Endothelial cell of umbilical vein (primary cell): ENCODE measurements at regions not wholly inside any gene's neighbourhood (a gene's known extent, or its start where the extent isn't known, plus 50 kb on each side); places are given as distances from the start of the nearest gene placed in this dataset.

Experiments used
- BruUV-seq: library from RNA; stranded (reverse); fragments of 400-500 nt; replicated peaks from 2 replicates; lab custom pipeline; 2021; lab: Mats Ljungman, UMichigan
- CTCF ChIA-PET: fragments of 300-600, 350-600 bp; sonication (Branson Sonifier 250); formaldehyde crosslinking; loops from one replicate; lab custom pipeline; 2021; ENCODE audit warnings: antibody characterized with exemption, inconsistent platforms; lab: Charles Lee
- POLR2A ChIA-PET: fragments of 300-600, 350-600 bp; sonication (Branson Sonifier 250); formaldehyde crosslinking; loops from one replicate; lab custom pipeline; 2021; ENCODE audit warnings: antibody characterized with exemption, inconsistent platforms; lab: Charles Lee
- DNase-seq: peaks from one replicate; pipeline ENCODE4 v3.0.0-alpha.2; 2011; ENCODE audit warnings: low read depth, low spot score
- FAIRE-seq: peaks from 2 replicates; lab custom pipeline; 2011; peaks lifted over from hg19 to GRCh38; lab: Jason Lieb, UNC
- H2AFZ ChIP-seq: 2 replicates; pipeline ENCODE4 v1.6.0; 2012; ENCODE audit warnings: low read depth, low read length, control low read depth, inconsistent platforms
- H3K27ac ChIP-seq: 2 replicates; pipeline ENCODE4 v1.5.1; 2011; ENCODE audit warnings: low read depth, mild to moderate bottlenecking, control low read depth, low read length, moderate library complexity; ENCODE audit not compliant: insufficient read depth
- H3K27me3 ChIP-seq, 2 experiments: 2 replicates each; pipeline versions ENCODE4 v1.6.0 to v1.6.1; 2011; ENCODE audit warnings: low read length in 2 of 2, mixed read lengths in 1 of 2; ENCODE audit not compliant: control insufficient read depth in 2 of 2, insufficient read depth in 2 of 2
- H3K36me3 ChIP-seq, 2 experiments: 2 replicates in 1 of 2; 3 replicates in 1 of 2; pipeline ENCODE4 v1.5.1; 2011; ENCODE audit warnings: low read length in 2 of 2, mild to moderate bottlenecking in 1 of 2, moderate library complexity in 1 of 2; ENCODE audit not compliant: control insufficient read depth in 2 of 2, insufficient read depth in 2 of 2; ENCODE audit errors: extremely low read depth in 1 of 2
- H3K4me1 ChIP-seq: 3 replicates; pipeline ENCODE4 v1.5.1; 2011; ENCODE audit warnings: mild to moderate bottlenecking, low read length; ENCODE audit not compliant: control insufficient read depth, insufficient read depth; ENCODE audit errors: extremely low read depth
- H3K4me2 ChIP-seq: 2 replicates; pipeline ENCODE4 v1.6.1; 2011; ENCODE audit warnings: low read length, control low read depth, mixed read lengths; ENCODE audit not compliant: insufficient read depth
- H3K4me3 ChIP-seq, 3 experiments: fragments of 200-600 bp in 1 of 3; sonication (generic), shearing (Covaris generic) in 1 of 3; replicated peaks in 1 of 3; 2 replicates each; pipeline ENCODE4 v1.5.1; 2011 to 2016; ENCODE audit warnings: control low read depth in 3 of 3, low read length in 3 of 3, mild to moderate bottlenecking in 2 of 3, inconsistent platforms in 1 of 3, low read depth in 1 of 3, moderate library complexity in 1 of 3; ENCODE audit not compliant: insufficient read depth in 1 of 3
- H3K79me2 ChIP-seq: 2 replicates; pipeline ENCODE4 v1.6.0; 2012; ENCODE audit warnings: low read length, inconsistent platforms; ENCODE audit not compliant: control insufficient read depth, insufficient read depth
- H3K9ac ChIP-seq: replicated peaks from 2 replicates; pipeline ENCODE3; 2011; ENCODE audit warnings: low read length, control low read depth; ENCODE audit not compliant: insufficient read depth; ENCODE audit errors: extremely low read depth
- H3K9me1 ChIP-seq: replicated peaks from 3 replicates; pipeline ENCODE4 v1.6.0; 2011; ENCODE audit warnings: mild to moderate bottlenecking, low read length; ENCODE audit not compliant: control insufficient read depth, insufficient read depth; ENCODE audit errors: extremely low read depth
- H3K9me3 ChIP-seq: replicated peaks from 2 replicates; pipeline ENCODE4 v1.5.1; 2012; ENCODE audit warnings: low read length, inconsistent platforms; ENCODE audit not compliant: control insufficient read depth, insufficient read depth
- H4K20me1 ChIP-seq: replicated peaks from 2 replicates; pipeline ENCODE3; 2011; ENCODE audit warnings: mild to moderate bottlenecking, low read length; ENCODE audit not compliant: control insufficient read depth, insufficient read depth; ENCODE audit errors: extremely low read depth
- EZH2 ChIP-seq: IDR thresholded peaks from 2 replicates; pipeline ENCODE4 v1.6.1; 2012; ENCODE audit warnings: borderline replicate concordance, low read depth, mild to moderate bottlenecking, moderate library complexity, low read length, inconsistent platforms; ENCODE audit not compliant: severe bottlenecking
- FOS ChIP-seq: IDR thresholded peaks from 2 replicates; pipeline ENCODE4 v1.6.1; 2011; ENCODE audit warnings: mild to moderate bottlenecking, low read length, moderate library complexity, borderline replicate concordance; ENCODE audit not compliant: insufficient read depth
- GATA2 ChIP-seq: IDR thresholded peaks from 2 replicates; pipeline ENCODE4 v1.7.0; 2011; ENCODE audit warnings: low read depth, mild to moderate bottlenecking, moderate library complexity, mixed read lengths, low read length; ENCODE audit not compliant: insufficient read length, insufficient read depth
- JUN ChIP-seq: IDR thresholded peaks from 2 replicates; pipeline ENCODE4 v1.6.1; 2011; ENCODE audit warnings: borderline replicate concordance, low read depth; ENCODE audit not compliant: insufficient read length, insufficient read depth
- MYC ChIP-seq: IDR thresholded peaks from one replicate; pipeline ENCODE4 v1.6.1; 2011; ENCODE audit warnings: mild to moderate bottlenecking, low read depth, low read length
- POLR2A ChIP-seq: IDR thresholded peaks from 2 replicates; pipeline ENCODE4 v1.6.1; 2012; ENCODE audit warnings: low read depth, mild to moderate bottlenecking, control low read depth, low read length
- POLR2AphosphoS5 ChIP-seq: IDR thresholded peaks from 2 replicates; pipeline ENCODE4 v1.6.1; 2012; ENCODE audit warnings: low read depth, mild to moderate bottlenecking, control low read depth, low read length, moderate library complexity; ENCODE audit not compliant: insufficient read depth
- dilution Hi-C: fragments of 300-500 bp; cut with MboI; formaldehyde crosslinking; loops from one replicate; pipeline ENCODE4 v1.15.0; 2019; ENCODE audit warnings: low sequenced_read_pairs; ENCODE audit not compliant: extremely low pct_ligation_motif_present
- intact Hi-C: fragments of 100-400 bp; cut with micrococcal nuclease; formaldehyde crosslinking; loops from one replicate; pipeline ENCODE4 v1.10.0; 2022
- TF ChIP-seq, protein P1 (sequence below), 2 donors: IDR thresholded peaks; 1 replicate in 1 of 2; 2 replicates in 1 of 2; pipeline ENCODE4 v1.5.1; 2011; ENCODE audit warnings: low read length in 2 of 2, mild to moderate bottlenecking in 2 of 2, moderate library complexity in 2 of 2, control low read depth in 1 of 2, inconsistent platforms in 1 of 2, low read depth in 1 of 2; ENCODE audit not compliant: insufficient read depth in 1 of 2; ENCODE audit errors: extremely low read depth in 1 of 2

DNA sequence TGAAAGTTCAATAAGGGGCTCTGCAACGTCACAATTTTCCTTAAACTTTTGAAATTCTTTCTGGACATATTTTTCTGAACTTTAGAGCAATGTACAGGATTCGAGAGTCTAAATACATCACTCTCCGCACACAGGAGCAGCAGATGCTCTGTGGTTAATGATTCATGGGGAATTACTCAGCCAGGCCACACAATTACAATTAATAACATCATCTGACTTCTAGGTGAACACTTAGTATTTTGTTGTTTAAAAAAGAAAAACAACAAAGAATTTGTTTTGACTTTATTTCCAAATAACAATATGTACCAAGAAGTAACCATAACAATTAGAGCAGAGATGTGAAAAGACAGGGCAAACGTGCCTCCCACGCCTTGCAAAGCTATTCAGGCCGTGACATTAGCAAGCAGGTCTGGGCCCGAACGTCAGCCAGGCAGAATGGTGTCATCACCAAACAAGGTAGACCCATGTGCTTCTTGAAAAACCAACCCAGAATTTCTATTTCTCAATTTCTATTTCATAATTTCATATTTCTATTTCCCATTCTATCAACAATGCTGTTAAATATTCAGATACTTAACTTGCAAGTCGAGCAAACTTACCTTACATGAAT lies 236.3 kb downstream of the COL4A1 start:
- H3K4me3 ChIP-seq: no peak overlapping the region
- TF ChIP-seq JUN (no peak), POLR2A (no peak), MYC (no peak), GATA2 (no peak), POLR2AphosphoS5 (no peak), FOS (no peak), EZH2 (no peak)
- TF ChIP-seq, protein P1, sequence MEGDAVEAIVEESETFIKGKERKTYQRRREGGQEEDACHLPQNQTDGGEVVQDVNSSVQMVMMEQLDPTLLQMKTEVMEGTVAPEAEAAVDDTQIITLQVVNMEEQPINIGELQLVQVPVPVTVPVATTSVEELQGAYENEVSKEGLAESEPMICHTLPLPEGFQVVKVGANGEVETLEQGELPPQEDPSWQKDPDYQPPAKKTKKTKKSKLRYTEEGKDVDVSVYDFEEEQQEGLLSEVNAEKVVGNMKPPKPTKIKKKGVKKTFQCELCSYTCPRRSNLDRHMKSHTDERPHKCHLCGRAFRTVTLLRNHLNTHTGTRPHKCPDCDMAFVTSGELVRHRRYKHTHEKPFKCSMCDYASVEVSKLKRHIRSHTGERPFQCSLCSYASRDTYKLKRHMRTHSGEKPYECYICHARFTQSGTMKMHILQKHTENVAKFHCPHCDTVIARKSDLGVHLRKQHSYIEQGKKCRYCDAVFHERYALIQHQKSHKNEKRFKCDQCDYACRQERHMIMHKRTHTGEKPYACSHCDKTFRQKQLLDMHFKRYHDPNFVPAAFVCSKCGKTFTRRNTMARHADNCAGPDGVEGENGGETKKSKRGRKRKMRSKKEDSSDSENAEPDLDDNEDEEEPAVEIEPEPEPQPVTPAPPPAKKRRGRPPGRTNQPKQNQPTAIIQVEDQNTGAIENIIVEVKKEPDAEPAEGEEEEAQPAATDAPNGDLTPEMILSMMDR (IDR thresholded peaks at IDR 0.05; ENCODE audit: extremely low read depth in 1 of 2, insufficient read depth in 1 of 2, low read depth in 1 of 2, low read length in 2 of 2): no peak
- H3K36me3 ChIP-seq: no peaks in the 10 kb centered on the region
- no peak overlapping the region for H3K4me2 ChIP-seq
- no peak overlapping the region for H3K9ac ChIP-seq
- no TSS peak for BruUV-seq
- dilution Hi-C loops (no loop called here), intact Hi-C loops (no loop called here)
- DNase-seq: no peak
- H3K27ac ChIP-seq: no peak overlapping the region
- no peak overlapping the region for H2AFZ ChIP-seq
- H3K9me1 ChIP-seq: no peaks in the 10 kb centered on the region
- no peaks in the 10 kb centered on the region for H3K9me3 ChIP-seq
- peaks cover 0 to 2% of the 10 kb centered on the region in 2 experiments for H3K27me3 ChIP-seq
- H4K20me1 ChIP-seq: no peaks in the 10 kb centered on the region
- POLR2A ChIA-PET: no interaction called here
- no peaks in the 10 kb centered on the region for H3K4me1 ChIP-seq
- no peaks in the 10 kb centered on the region for H3K79me2 ChIP-seq
- CTCF ChIA-PET: no interaction called here
- no peak for FAIRE-seq
